ENCODE measurements at regions not wholly inside any gene's neighbourhood (a gene's known extent, or its start where the extent isn't known, plus 50 kb on each side); places are given as distances from the start of the nearest gene placed in this dataset.
A peak's percentile ranks its signal among the peaks of the same experiment; 100 is the strongest.

DNA sequence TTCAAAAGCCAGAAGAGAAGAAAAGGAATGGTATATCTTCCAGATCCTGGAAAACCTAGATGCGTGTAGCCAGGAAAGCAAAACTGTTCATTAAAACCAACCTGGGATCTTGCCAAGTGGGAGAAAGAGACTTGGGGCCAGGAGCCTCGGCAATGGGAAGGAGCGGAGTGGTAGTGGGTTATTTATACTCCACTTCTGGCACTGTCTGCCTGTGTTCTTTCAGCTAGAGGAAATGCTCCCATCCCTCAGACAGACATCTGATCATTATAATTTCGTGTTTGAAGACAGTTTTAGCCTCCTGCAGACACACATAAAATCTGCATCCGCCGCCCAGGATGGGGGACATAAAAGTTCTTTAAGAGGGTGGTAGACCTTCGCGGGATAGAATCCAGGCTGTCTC lies 421.6 kb downstream of the RPS24 start:
- Histone ChIP-seq H3K27me3 (ENCODE audit: control insufficient read depth, insufficient read depth, low read length) (peaks cover 2% of the 10 kb centered on the region), H3K4me3 (ENCODE audit: insufficient read depth, low read depth, low read length) (no peak overlapping the region), H3K36me3 (replicated peaks; ENCODE audit: control insufficient read depth, insufficient read depth, low read length) (no peaks in the 10 kb centered on the region)
- DNase-seq, result no peak

DNA sequence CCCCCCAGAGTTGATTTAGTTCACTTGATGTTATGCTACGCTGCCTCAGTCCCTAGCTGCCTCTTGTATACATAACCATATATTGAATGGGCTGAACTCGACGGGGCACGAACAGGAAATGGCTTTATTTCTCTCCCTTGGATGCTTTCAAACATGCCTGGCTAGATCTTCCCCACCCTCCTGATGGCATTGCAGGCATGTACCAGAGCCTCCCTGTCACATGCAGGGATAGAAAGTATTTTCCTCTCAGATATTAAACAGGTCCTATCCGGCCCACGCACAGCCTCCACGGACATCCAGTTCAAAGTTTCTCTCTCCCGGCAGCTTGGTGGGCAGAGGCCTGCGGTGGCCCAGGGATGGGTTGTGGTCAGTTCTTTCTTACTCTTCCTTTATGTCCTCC lies 422.1 kb downstream of the RPS24 start:
- Histone ChIP-seq H3K4me3 (ENCODE audit: insufficient read depth, low read depth, low read length) (no peak overlapping the region), H3K27me3 (ENCODE audit: control insufficient read depth, insufficient read depth, low read length) (peaks cover 2% of the 10 kb centered on the region), H3K36me3 (replicated peaks; ENCODE audit: control insufficient read depth, insufficient read depth, low read length) (no peaks in the 10 kb centered on the region)
- no peak for DNase-seq

DNA sequence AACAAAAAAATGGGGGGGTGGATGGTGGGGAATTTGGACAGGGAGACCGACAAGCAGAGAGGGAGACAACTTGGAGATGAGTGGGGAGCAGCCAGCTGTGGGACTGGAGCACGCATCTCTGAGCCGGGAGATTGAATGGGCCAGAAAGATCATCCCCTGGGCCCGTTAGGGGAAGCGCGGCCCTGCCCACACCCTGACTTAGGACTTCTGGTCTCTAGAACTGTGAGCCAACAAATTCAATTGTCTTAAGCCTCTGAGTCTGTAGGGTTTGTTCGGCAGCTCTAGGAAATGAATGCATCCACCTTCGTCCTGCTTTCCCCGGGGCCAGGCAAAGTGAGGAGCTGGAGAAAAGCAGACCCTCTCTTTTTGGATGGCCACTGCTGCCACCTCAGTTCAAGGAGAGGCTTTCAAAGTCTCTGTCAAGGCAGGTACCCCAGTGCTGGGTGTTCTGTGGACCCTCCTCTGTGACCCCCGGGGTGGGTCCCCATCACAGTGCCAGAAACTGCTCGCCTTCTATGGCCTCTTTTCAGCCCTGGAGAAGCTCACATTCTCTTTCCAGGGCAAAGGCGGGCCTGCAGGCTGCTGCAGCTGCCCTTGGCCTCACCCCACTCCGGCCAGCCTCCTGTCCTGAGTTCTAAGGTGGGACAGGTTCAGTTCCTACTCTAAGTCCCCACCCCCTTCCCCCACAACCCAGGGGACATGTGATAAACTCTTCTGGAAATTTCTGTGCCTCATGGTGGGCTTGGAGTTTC lies 423.2 kb downstream of the RPS24 start:
- peaks cover 2% of the 10 kb centered on the region for H3K27me3 ChIP-seq (ENCODE audit: control insufficient read depth, insufficient read depth, low read length)
- no peaks in the 10 kb centered on the region for H3K36me3 ChIP-seq (replicated peaks; ENCODE audit: control insufficient read depth, insufficient read depth, low read length)
- DNase-seq, result no peak
- no peak overlapping the region for H3K4me3 ChIP-seq (ENCODE audit: insufficient read depth, low read depth, low read length)

DNA sequence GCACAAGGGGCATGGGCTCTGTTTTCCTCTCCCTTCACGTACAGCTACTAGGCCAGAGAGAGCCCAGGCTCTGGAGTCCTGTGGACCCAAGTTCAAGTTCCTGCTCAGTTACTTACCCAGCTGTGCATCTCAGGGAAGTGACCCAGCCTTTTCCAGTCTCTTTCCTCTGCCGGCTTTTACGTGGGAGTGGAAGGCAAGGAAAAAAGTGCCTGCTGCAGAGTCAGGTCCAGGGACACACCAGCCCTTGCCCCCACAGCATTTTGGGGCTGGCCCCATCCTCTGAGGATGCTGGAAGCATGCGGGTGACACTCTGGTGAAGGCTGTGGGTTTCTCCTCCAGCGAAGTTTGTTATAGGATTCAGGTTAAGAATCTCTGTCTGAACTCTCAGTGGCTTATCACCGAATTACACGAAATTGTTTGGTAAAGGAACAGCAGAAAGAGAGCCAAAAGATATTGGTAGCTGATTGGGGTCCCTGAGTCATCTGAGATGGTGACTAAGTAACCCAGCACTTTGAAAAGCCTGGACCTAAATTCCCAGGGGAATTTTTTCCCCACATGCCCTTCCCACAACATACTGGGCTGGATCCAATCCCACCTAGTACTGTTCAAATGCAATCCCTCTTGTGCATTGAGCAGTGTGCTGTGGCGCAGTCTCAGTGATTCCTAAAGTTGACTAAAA lies 424.3 kb downstream of the RPS24 start:
- no peak for DNase-seq
- Histone ChIP-seq H3K4me3 (ENCODE audit: insufficient read depth, low read depth, low read length) (no peak overlapping the region), H3K27me3 (ENCODE audit: control insufficient read depth, insufficient read depth, low read length) (peaks cover 2% of the 10 kb centered on the region), H3K36me3 (replicated peaks; ENCODE audit: control insufficient read depth, insufficient read depth, low read length) (no peaks in the 10 kb centered on the region)

DNA sequence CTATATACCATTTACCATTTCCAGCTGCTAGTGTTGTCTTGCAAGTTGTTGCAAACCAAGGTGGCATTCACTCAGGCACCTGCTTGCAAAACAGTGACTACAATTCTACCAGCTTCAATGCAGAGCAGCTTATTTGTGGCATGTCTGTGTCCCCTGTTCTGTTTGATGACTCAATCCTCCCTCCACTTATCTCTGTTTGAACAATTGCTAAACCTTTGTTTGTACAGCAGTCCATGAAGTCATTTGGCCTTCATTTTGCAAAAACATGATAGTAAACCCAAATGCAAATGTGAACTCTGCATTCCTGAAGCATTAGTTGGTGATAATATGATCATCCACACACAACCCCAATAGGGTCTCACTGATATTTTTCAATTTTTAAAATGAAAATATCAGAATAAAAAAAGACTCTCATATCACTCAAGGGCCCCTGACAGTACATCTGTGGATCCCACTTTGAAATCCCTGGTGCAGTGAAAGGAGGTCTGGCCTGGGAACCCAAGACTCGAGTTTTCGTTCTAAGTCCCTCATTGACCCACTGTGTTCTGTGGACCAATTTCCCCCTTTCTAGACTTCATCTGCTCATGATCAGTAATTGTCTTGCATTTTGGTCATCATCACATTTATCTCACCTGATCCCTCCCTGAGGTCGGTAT lies 425.4 kb downstream of the RPS24 start:
- no peaks in the 10 kb centered on the region for H3K36me3 ChIP-seq (replicated peaks; ENCODE audit: control insufficient read depth, insufficient read depth, low read length)
- no peak overlapping the region for H3K4me3 ChIP-seq (ENCODE audit: insufficient read depth, low read depth, low read length)
- DNase-seq, result no peak
- peaks cover 2% of the 10 kb centered on the region for H3K27me3 ChIP-seq (ENCODE audit: control insufficient read depth, insufficient read depth, low read length)

DNA sequence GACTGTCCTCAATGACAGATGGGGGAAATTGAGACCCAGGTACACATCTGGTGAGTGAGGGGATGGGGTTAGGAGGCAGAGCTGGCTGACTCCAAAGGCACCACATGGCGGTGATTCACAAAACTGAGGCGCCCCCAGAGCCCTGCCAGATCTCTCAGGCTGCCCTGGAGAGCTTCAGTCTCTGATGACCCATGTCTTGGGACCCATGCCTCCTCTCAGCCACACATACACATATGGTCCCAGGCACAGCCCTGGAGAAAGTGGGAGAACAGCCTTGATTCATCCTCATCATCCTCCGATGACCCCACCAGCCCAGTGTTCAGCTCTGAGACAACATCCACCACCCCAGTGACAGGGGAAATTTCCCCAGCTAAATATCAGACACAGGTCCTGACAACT lies 426.0 kb downstream of the RPS24 start:
- peaks cover 2% of the 10 kb centered on the region for H3K27me3 ChIP-seq (ENCODE audit: control insufficient read depth, insufficient read depth, low read length)
- no peaks in the 10 kb centered on the region for H3K36me3 ChIP-seq (replicated peaks; ENCODE audit: control insufficient read depth, insufficient read depth, low read length)
- no peak overlapping the region for H3K4me3 ChIP-seq (ENCODE audit: insufficient read depth, low read depth, low read length)
- DNase-seq, result no peak

DNA sequence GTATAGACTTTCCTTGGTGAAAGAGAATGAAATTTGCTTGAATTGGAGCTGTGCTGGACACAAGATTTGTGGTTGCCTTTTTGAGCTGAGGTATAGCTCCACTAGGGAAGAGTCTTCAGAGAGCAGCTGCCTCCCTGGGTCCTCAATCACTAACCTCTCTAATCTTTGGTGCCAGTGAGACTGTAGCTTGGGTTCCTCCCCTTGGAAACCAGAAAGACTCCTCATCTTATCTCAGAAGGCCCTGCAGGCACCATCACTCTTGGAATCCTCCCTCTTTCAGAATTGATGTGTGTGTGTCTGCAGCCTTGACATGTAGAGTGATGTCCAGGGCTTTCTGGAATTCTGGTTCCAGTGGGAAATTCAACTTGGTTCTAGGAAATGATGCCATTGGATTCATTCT lies 426.5 kb downstream of the RPS24 start:
- H3K36me3 ChIP-seq (replicated peaks; ENCODE audit: control insufficient read depth, insufficient read depth, low read length), result no peaks in the 10 kb centered on the region
- no peak for DNase-seq
- H3K27me3 ChIP-seq (ENCODE audit: control insufficient read depth, insufficient read depth, low read length), result no peaks in the 10 kb centered on the region; the same call in 1 of the 2 replicates
- no peak overlapping the region for H3K4me3 ChIP-seq (ENCODE audit: insufficient read depth, low read depth, low read length)

DNA sequence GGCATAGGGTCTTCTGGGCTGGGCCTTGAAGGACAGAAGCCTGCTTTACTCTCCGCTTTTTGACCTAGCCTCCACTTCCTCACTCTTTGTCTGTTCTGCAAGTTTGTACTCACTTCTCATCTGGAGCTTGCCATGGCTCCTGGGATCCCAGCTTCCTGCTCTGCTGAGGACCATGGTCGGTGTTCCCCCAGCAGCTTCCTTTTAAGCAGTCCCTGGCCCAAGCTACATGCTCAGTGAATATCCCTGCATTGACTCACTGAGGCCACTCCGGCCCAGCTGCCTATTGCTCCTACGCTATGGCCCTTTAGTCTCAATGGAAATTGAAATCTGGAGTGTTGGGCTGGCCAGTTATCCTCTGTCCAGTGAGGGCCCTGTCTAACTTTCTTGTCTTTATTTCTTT lies 427.7 kb downstream of the RPS24 start:
- DNase-seq, result no peak
- H3K27me3 ChIP-seq (ENCODE audit: control insufficient read depth, insufficient read depth, low read length), result no peaks in the 10 kb centered on the region; the same call in 1 of the 2 replicates
- H3K36me3 ChIP-seq (replicated peaks; ENCODE audit: control insufficient read depth, insufficient read depth, low read length), result no peaks in the 10 kb centered on the region
- no peak overlapping the region for H3K4me3 ChIP-seq (ENCODE audit: insufficient read depth, low read depth, low read length)

DNA sequence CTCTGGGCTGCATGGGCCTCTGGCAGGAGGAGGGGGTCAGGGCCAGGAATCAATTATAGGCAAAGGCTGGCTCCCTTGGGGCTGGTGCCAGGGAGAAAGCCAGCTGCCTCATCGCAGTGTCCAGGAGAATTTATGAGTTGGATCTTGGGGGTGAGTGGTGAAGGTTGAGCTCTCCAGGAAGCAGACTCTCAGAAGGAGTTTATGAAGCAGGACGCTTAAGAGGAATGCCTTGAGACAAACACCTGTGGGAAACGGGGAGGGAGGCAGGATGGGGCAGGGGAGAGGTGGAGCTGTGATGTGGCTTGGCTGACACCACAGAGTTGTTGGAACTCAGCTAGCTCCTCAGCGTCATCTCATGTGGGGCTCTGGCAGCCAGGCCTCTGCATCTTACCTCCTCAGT lies 428.5 kb downstream of the RPS24 start:
- H3K36me3 ChIP-seq (replicated peaks; ENCODE audit: control insufficient read depth, insufficient read depth, low read length), result no peaks in the 10 kb centered on the region
- no peak overlapping the region for H3K4me3 ChIP-seq (ENCODE audit: insufficient read depth, low read depth, low read length)
- no peaks in the 10 kb centered on the region; the same call in 1 of the 2 replicates for H3K27me3 ChIP-seq (ENCODE audit: control insufficient read depth, insufficient read depth, low read length)
- DNase-seq, result no peak

DNA sequence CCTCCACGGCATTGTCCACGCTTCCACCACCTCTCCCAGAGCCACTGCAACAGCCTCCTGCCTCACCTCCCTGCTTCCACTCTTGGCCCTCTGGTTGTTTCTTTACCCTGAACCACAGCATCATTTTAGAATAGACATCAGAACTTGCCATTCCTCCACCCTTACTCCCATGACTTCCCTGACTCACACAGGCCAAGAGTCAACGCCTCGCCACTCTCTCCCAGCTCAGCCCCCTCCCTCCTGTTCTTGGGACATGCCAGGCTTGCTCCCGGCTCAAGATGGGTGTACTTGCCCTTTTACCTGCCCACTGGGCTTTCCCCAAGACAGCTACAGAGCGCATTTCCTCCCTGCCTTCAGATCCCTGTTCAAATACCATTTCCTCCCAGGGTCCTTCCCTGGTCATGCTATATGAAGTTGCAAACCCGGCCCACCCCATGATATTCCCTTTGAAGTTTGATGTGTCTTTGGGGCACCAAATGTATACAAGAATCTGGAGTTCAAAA lies 429.1 kb downstream of the RPS24 start:
- no peak for DNase-seq
- no peaks in the 10 kb centered on the region for H3K27me3 ChIP-seq (ENCODE audit: control insufficient read depth, insufficient read depth, low read length)

DNA sequence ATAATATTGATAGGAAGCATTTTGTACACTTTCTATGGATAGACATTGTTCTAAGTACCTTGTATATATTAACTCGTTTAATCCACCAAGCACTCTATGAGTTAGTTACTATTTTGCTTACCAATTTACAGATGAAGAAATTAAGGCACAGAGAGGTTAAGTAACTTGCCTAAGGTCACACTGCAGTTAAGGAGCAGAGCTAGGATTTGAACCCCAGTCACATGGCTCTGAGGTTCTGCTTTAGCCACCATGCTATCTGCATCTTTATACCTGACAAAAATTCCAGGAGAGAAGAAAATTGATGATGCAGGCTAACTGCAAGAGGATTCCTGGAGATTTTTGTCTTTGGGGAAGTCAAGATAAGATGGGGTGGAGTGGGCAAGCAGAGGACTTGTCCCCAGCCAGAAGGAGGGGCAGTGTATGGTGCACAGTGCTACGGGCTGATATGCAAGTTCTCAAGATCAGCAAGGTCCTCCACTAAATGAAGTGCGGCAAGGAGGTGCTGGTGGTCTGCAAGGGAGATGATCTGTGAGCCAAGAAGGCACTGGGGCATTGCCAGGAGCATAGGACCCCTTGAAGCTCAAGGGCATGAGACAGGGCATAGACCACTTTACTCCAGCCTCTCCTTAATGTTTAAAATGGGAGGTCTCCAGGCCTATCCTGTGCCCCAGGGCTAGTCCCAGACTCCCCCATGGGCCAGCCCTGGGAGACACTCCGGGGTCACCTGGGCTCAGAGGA lies 430.6 kb downstream of the RPS24 start:
- H3K36me3 ChIP-seq (replicated peaks; ENCODE audit: control insufficient read depth, insufficient read depth, low read length), result no peaks in the 10 kb centered on the region
- H3K27me3 ChIP-seq (ENCODE audit: control insufficient read depth, insufficient read depth, low read length), result no peaks in the 10 kb centered on the region
- no peak overlapping the region for H3K4me3 ChIP-seq (ENCODE audit: insufficient read depth, low read depth, low read length)
- no peak for DNase-seq

More for the DNA sequence above, 429.1 kb downstream of the RPS24 start:
- no peaks in the 10 kb centered on the region for H3K36me3 ChIP-seq (replicated peaks; ENCODE audit: control insufficient read depth, insufficient read depth, low read length)
- no peak overlapping the region for H3K4me3 ChIP-seq (ENCODE audit: insufficient read depth, low read depth, low read length)

DNA sequence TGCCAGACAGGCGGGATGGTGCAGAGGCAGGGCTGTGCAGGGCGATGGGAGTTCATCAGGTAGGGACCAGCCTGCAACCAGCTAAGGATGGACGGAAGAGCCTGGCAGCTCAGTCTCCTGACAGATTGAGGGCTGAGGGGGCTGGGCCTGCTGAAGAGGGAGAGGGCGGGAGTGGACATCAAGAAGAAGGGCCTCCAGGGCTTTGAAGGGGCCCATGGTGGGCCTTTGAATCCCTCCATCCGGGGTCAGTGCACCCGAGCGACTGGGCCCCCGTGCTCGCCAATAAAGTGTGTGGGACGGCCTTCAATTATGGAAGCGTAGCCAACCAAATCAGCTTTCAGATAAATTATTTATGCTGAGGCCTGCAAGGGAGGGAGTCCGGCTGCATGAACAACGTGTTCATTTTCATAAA lies 431.2 kb downstream of the RPS24 start:
- Histone ChIP-seq H3K36me3 (replicated peaks; ENCODE audit: control insufficient read depth, insufficient read depth, low read length) (no peaks in the 10 kb centered on the region), H3K27me3 (ENCODE audit: control insufficient read depth, insufficient read depth, low read length) (no peaks in the 10 kb centered on the region), H3K4me3 (ENCODE audit: insufficient read depth, low read depth, low read length) (no peak overlapping the region)
- DNase-seq, result peak; percentile 60

DNA sequence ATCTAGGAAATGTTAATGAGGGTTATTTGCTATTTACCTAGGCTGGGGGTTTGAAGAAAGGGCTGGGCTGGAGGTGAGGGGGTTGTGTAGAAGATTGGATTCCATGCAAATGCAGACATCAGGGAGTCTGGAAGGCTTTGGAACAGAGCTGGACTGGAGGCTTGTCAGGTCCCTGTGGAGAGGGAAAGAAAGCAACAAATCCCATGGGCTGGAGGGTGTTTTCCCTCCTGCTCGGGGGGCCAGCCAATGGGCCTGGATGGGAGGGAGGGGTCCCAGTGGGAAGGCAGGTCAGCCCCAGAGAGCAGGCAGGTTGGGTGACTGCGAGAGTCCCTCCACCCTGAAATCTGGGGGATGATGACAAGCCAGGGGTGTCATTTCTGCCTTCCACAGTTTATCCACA lies 431.8 kb downstream of the RPS24 start:
- Histone ChIP-seq H3K36me3 (replicated peaks; ENCODE audit: control insufficient read depth, insufficient read depth, low read length) (no peaks in the 10 kb centered on the region), H3K27me3 (ENCODE audit: control insufficient read depth, insufficient read depth, low read length) (no peaks in the 10 kb centered on the region), H3K4me3 (ENCODE audit: insufficient read depth, low read depth, low read length) (no peak overlapping the region)
- peak; percentile 69 for DNase-seq

DNA sequence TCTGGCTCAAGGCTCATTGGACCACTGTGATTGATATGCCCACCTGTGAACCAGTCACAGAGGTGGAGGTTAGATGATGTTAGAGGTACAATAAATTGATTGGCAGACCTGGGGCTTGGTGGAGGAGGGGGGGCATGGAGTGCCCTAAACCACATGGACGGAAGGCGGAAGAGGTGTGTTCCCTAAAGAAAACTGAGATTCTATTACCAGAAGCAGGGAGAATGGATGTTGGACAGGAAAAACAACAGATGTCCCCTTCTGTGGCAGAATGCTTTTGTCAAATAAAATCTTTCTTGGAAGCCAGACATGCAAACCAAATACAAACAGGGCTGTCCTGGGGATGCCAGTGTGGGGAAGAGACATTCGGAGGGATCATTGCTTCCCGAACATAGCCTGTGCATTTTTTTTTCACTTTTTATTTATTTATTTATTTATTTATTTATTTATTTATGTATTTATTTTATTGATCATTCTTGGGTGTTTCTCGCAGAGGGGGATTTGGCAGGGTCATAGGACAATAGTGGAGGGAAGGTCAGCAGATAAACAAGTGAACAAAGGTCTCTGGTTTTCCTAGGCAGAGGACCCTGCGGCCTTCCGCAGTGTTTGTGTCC lies 433.9 kb downstream of the RPS24 start:
- no peak for DNase-seq
- no peak overlapping the region for H3K4me3 ChIP-seq (ENCODE audit: insufficient read depth, low read depth, low read length)
- H3K36me3 ChIP-seq (replicated peaks; ENCODE audit: control insufficient read depth, insufficient read depth, low read length), result no peaks in the 10 kb centered on the region
- H3K27me3 ChIP-seq (ENCODE audit: control insufficient read depth, insufficient read depth, low read length), result no peaks in the 10 kb centered on the region

All from H7 (cell line).